Suppressor macrophage treated with lipopolysaccharide for 4 hours (primary cell): ENCODE measurements at regions not wholly inside any gene's neighbourhood (a gene's known extent, or its start where the extent isn't known, plus 50 kb on each side); places are given as distances from the start of the nearest gene placed in this dataset.
"Not testable (repeated sequence)": the region's sequence is repeated elsewhere in the genome, so short reads cannot be mapped to it uniquely, and the experiment has no call there.

Source experiments
- DNase-seq: peaks from one replicate; pipeline ENCODE4 v3.0.0-alpha.2; 2020

GRCh38 chr2:154507186-154507585 is 191.3 kb upstream of the KCNJ3 start:
- no peak for DNase-seq

GRCh38 chr2:154518872-154519271 is 179.6 kb upstream of the KCNJ3 start:
- DNase-seq, result no peak

- DNase-seq, result not testable (repeated sequence)
These were observed 177.5 kb upstream of the KCNJ3 start for GRCh38 chr2:154520951-154521350.

- DNase-seq, result no peak
These were observed 172.3 kb upstream of the KCNJ3 start for GRCh38 chr2:154526234-154526633.

- DNase-seq, result no peak
These were observed 170.5 kb upstream of the KCNJ3 start for GRCh38 chr2:154527962-154528361.

- no peak for DNase-seq
These were observed 166.5 kb upstream of the KCNJ3 start for GRCh38 chr2:154532004-154532403.

GRCh38 chr2:154532763-154533162 is 165.7 kb upstream of the KCNJ3 start:
- DNase-seq, result no peak

- DNase-seq, result no peak
These were observed 165.1 kb upstream of the KCNJ3 start for GRCh38 chr2:154533300-154533940.

- no peak for DNase-seq
These were observed 161.5 kb upstream of the KCNJ3 start for GRCh38 chr2:154537024-154537423.

- DNase-seq, result no peak
These were observed 160.5 kb upstream of the KCNJ3 start for GRCh38 chr2:154537843-154538450.

GRCh38 chr2:154546341-154546740 is 152.2 kb upstream of the KCNJ3 start:
- no peak for DNase-seq

GRCh38 chr2:154549869-154550268 is 148.6 kb upstream of the KCNJ3 start:
- no peak for DNase-seq

GRCh38 chr2:154551649-154552048 is 146.8 kb upstream of the KCNJ3 start:
- DNase-seq, result no peak

- DNase-seq, result no peak
These were observed 144.4 kb upstream of the KCNJ3 start for GRCh38 chr2:154554046-154554445.

GRCh38 chr2:154555710-154556109 is 142.8 kb upstream of the KCNJ3 start:
- DNase-seq, result no peak

GRCh38 chr2:154556146-154556545 is 142.3 kb upstream of the KCNJ3 start:
- no peak for DNase-seq

- DNase-seq, result no peak
These were observed 141.9 kb upstream of the KCNJ3 start for GRCh38 chr2:154556607-154557006.

GRCh38 chr2:154557906-154558305 is 140.6 kb upstream of the KCNJ3 start:
- DNase-seq, result no peak

GRCh38 chr2:154565433-154565832 is 133.1 kb upstream of the KCNJ3 start:
- DNase-seq, result no peak

GRCh38 chr2:154568413-154568812 is 130.1 kb upstream of the KCNJ3 start:
- DNase-seq, result no peak

GRCh38 chr2:154570501-154570900 is 128.0 kb upstream of the KCNJ3 start:
- no peak for DNase-seq

GRCh38 chr2:154576699-154577098 is 121.8 kb upstream of the KCNJ3 start:
- DNase-seq, result not testable (repeated sequence)

GRCh38 chr2:154577390-154577789 is 121.1 kb upstream of the KCNJ3 start:
- no peak for DNase-seq

GRCh38 chr2:154580767-154581166 is 117.7 kb upstream of the KCNJ3 start:
- no peak for DNase-seq

- DNase-seq, result not testable (repeated sequence)
These were observed 115.8 kb upstream of the KCNJ3 start for GRCh38 chr2:154582694-154583093.
